Fibroblast of mammary gland (primary cell): ENCODE measurements at regions not wholly inside any gene's neighbourhood (a gene's known extent, or its start where the extent isn't known, plus 50 kb on each side); places are given as distances from the start of the nearest gene placed in this dataset.

ENCODE experiments used
- DNase-seq: peaks from one replicate; pipeline ENCODE4 v3.0.0-alpha.2; 2010; ENCODE audit warnings: low read depth
- H3K4me3 ChIP-seq: 2 replicates; pipeline ENCODE4 v1.5.1; 2011; ENCODE audit warnings: low read depth, mild to moderate bottlenecking, low read length, moderate library complexity; ENCODE audit not compliant: control insufficient read depth
- TF ChIP-seq, protein P1 (sequence below): conservative IDR thresholded peaks from 2 replicates; pipeline ENCODE4 v1.5.1; 2011; ENCODE audit warnings: low read depth, low read length, inconsistent platforms; ENCODE audit not compliant: control insufficient read depth, insufficient read depth

DNA sequence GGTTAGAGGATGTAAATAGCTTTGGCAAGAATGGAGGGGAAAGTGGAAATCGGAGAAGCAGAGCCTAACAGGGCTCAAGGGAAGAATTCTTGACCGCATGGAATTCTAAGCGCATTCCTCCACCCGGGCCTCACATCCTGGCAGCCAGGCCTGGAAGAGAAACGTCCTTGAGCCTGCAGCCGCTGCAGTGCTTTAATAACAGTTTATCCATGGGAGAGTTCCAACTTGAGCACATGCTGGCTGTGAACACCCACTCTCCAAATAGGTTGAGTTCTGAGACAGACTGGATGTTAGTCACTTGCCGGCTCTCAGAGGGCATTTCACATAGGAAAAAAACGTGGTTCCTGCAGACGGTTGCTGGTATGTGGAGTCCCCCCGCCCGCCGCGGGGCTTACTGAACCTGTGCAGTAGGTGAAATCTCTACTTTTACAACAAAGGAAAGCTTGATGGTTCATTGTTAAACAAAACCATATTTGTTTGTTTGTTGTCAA, 61.4 kb upstream of the STEAP1B start:
- no peak overlapping the region for H3K4me3 ChIP-seq
- TF ChIP-seq, protein P1, sequence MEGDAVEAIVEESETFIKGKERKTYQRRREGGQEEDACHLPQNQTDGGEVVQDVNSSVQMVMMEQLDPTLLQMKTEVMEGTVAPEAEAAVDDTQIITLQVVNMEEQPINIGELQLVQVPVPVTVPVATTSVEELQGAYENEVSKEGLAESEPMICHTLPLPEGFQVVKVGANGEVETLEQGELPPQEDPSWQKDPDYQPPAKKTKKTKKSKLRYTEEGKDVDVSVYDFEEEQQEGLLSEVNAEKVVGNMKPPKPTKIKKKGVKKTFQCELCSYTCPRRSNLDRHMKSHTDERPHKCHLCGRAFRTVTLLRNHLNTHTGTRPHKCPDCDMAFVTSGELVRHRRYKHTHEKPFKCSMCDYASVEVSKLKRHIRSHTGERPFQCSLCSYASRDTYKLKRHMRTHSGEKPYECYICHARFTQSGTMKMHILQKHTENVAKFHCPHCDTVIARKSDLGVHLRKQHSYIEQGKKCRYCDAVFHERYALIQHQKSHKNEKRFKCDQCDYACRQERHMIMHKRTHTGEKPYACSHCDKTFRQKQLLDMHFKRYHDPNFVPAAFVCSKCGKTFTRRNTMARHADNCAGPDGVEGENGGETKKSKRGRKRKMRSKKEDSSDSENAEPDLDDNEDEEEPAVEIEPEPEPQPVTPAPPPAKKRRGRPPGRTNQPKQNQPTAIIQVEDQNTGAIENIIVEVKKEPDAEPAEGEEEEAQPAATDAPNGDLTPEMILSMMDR: no peak
- DNase-seq: peak; percentile 99

DNA sequence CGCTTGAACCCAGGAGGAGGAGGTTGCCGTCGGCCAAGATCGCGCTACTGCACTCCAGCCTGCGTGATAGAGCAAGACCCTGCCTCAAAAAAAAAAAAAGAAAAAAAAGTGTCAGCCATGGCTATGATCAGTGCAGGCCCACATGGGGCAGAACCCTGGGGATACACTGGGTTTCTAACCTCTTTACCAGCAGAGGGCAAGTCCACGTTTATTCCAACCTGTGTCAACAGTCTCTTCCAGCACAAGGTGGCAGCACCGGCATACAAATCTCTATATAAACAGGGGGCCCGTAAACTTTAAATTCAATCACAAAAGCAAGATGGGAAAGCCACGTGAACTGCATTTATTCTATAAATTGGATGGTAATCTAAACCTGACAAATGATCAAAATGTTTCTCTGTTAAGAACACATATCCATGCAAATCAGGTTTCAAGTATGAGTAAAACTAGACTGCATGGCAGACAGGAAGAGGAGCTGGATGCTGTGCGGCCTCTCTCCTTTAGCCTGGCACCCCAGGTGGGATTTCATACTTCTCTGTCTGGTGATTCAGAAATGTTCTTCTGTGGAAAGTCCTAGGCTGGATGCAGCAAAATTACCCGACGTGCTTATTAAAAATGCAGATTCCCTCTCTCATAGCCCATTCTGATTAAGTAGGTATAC, 60.0 kb upstream of the STEAP1B start:
- TF ChIP-seq, protein P1: peak; percentile 97

DNA sequence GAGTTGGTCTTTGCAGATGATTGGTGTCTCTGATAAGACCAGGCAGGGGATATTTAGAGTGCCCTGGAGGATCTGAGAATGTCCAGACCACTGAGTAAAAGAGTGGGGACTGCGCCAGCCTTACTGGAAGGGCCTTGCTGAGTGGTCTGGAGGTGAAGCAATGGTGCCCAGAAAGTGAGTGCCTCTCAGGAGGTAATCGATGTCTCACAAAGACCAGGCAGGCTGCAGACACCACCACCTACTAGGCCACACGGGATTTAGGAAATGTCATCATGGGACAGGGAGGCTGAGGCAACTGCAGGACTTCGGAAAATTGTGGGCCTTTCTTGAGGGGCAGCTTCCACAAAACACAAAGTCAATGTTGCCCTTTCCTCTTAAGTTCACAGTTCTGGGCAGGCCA, 57.2 kb upstream of the STEAP1B start:
- DNase-seq: no peak
- TF ChIP-seq, protein P1: no peak
- H3K4me3 ChIP-seq: no peak overlapping the region

More for the DNA sequence above, 60.0 kb upstream of the STEAP1B start:
- peak; percentile 87 for DNase-seq
- H3K4me3 ChIP-seq: no peak overlapping the region

DNA sequence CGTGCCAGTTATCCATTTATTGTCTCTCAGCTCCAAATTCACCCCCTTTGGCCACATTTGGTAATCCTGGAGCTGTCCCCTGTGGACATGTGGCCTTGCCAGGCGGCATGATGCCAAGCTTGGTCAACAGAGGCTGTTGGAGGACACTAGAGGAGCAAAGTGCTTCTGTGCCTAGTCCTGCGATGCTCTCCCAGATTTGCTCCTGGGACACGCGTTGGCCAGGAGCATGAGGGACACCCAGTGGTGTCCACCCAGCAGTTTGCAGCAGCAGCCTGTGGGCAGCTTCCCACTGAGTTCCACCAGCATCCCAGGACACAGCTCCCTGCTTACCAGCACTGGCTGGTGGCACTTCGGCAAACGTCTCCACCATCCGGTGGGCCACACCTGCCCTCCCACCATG, 55.5 kb upstream of the STEAP1B start:
- no peak for DNase-seq
- TF ChIP-seq, protein P1: no peak
- no peak overlapping the region for H3K4me3 ChIP-seq

DNA sequence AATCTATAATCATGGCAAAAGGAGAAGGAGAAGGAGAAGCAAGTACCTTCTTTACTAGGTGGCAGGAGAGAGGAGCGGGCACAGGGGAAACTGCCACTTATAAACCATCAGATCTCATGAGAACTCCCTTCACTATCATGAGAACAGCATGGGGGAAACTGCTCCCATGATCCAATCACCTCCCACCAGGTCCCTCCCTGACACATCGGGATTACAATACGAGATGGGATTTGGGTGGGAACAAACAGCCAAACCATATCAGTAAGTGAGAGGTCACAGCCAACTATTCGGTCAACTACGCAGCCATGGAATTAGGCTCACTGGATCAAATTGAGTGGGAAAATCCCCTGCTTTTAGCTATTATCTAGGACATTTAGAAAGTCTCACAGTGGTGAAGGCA, 54.2 kb upstream of the STEAP1B start:
- H3K4me3 ChIP-seq: no peak overlapping the region
- TF ChIP-seq, protein P1: no peak
- no peak for DNase-seq

DNA sequence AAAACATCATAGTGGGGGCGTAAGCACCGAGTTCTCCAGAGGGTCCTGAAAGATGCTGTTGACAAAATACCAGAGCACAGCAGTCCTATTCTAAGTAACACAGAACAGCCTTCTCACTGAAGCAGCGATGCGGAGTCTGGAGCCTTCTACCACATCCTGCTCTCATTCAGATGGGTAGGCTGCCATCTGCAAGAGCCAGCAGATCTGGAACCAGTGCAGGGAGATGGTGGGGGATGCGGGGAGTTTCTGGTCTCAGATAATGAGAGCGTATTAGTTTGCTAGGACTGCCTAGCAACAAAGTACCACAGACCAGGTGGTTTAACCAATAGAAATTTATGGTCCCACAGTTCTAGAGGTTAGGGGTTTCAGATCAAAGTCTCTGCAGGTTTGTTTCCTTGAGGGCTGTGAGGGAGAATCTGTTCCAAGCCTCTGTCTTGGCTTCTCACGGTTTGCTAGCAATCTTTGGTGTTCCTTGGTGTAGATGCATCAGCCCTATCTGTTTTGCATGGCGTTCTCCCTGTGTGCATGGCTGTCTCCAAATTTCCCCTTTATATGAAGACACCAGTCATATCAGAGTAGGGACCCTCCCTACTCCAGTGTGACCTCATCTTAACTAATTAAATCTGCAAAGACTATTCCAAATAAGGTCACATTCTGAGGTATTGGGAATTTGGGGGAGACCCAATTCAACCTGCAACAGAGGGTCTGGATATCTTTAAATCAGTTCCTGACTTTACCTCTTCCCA, 52.0 kb upstream of the STEAP1B start:
- no peak for DNase-seq
- H3K4me3 ChIP-seq: no peak overlapping the region
- TF ChIP-seq, protein P1: no peak
